DND-41 (cell line): ENCODE measurements at regions not wholly inside any gene's neighbourhood (a gene's known extent, or its start where the extent isn't known, plus 50 kb on each side); places are given as distances from the start of the nearest gene placed in this dataset.

Experiments
- CTCF ChIP-seq: IDR thresholded peaks from 2 replicates; pipeline ENCODE4 v1.5.1; 2012; ENCODE audit warnings: borderline replicate concordance, low read length, moderate library complexity, mild to moderate bottlenecking; ENCODE audit not compliant: poor library complexity, severe bottlenecking; ENCODE audit errors: extremely low read depth
- EZH2 ChIP-seq: IDR thresholded peaks from 3 replicates; pipeline ENCODE4 v1.6.1; 2012; ENCODE audit warnings: borderline replicate concordance, low read depth, mild to moderate bottlenecking, moderate library complexity, low read length, inconsistent platforms; ENCODE audit not compliant: severe bottlenecking

GRCh38 chr6:93581371-93581770 lies 162.0 kb upstream of the EPHA7 start:
- TF ChIP-seq CTCF (no peak), EZH2 (no peak)
